WTC11 (cell line): ENCODE measurements at regions not wholly inside any gene's neighbourhood (a gene's known extent, or its start where the extent isn't known, plus 50 kb on each side); places are given as distances from the start of the nearest gene placed in this dataset.

Source experiments
- USF2 ChIP-seq: sonication (generic); formaldehyde crosslinking; IDR thresholded peaks from 2 replicates; pipeline ENCODE4 v1.8.1; 2023; ENCODE audit warnings: mild to moderate bottlenecking, missing genetic modification reagents, moderate library complexity
- ZNF121 ChIP-seq: sonication (generic); formaldehyde crosslinking; IDR thresholded peaks from 2 replicates; pipeline ENCODE4 v1.8.0; 2023; ENCODE audit warnings: missing genetic modification reagents
- TF ChIP-seq, protein P1 (sequence below): fragments of 200-600 bp; IDR thresholded peaks from 2 replicates; pipeline ENCODE4 v1.8.0; 2022; ENCODE audit warnings: antibody characterized with exemption

DNA sequence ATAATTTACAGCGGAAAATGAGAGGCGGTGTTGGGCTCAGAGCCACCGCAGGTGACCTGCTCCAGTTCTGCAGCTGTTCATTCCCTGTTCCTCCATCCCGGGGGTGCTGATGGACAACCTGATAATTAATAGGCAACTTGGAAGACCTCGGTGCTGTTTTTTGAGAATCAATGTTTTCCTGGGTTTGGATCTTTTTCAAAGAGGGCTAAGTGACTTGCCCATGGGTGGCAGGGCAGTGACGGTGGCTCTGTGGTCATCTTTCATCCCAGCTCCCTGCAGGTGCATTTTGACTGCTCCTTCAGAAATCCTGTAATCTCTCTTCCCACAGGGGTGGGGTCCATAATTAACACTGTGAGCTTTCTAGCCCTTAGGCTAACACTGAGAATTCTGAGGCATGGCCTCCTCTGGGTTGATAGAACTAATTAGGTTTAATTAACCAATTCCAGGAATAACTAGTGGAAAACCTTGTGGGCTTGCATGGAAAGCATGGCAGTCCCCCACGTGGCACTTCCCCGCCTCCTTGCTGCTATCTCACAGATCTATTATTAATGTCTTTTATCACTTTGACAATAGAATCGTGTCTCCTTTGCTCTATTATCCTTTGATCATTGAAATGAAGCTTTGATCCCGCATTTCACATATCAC lies 217.9 kb downstream of the GLRX3 start:
- TF ChIP-seq, protein P1, sequence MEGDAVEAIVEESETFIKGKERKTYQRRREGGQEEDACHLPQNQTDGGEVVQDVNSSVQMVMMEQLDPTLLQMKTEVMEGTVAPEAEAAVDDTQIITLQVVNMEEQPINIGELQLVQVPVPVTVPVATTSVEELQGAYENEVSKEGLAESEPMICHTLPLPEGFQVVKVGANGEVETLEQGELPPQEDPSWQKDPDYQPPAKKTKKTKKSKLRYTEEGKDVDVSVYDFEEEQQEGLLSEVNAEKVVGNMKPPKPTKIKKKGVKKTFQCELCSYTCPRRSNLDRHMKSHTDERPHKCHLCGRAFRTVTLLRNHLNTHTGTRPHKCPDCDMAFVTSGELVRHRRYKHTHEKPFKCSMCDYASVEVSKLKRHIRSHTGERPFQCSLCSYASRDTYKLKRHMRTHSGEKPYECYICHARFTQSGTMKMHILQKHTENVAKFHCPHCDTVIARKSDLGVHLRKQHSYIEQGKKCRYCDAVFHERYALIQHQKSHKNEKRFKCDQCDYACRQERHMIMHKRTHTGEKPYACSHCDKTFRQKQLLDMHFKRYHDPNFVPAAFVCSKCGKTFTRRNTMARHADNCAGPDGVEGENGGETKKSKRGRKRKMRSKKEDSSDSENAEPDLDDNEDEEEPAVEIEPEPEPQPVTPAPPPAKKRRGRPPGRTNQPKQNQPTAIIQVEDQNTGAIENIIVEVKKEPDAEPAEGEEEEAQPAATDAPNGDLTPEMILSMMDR: no peak
- no peak for TF ChIP-seq USF2 (CRISPR knock-in tag)
- no peak for TF ChIP-seq ZNF121
